WTC11 (cell line): ENCODE measurements at regions not wholly inside any gene's neighbourhood (a gene's known extent, or its start where the extent isn't known, plus 50 kb on each side); places are given as distances from the start of the nearest gene placed in this dataset.

Source experiments
- ATAC-seq: fragments of 200-7000 bp; cut with Tn5 transposase; 2 replicates; pipeline ENCODE4 v1.10.0; 2021; ENCODE audit warnings: mild to moderate bottlenecking, moderate library complexity
- CTCF ChIA-PET: fragments of 300-600 bp; sonication (Branson Sonifier 250); formaldehyde crosslinking; loops from one replicate; lab custom pipeline; 2021; ENCODE audit warnings: antibody characterized with exemption; lab: Charles Lee
- POLR2A ChIA-PET: fragments of 350-600 bp; sonication (Branson Sonifier 250); formaldehyde crosslinking; loops from one replicate; lab custom pipeline; 2021; ENCODE audit warnings: antibody characterized with exemption; lab: Charles Lee
- DNase-seq: peaks from one replicate; pipeline ENCODE4 v3.0.0; 2021; ENCODE audit warnings: low spot score
- H3K27ac Mint-ChIP-seq: 2 replicates; pipeline ENCODE4 v1.8.0; 2021; ENCODE audit warnings: mixed read lengths
- H3K27me3 Mint-ChIP-seq: 2 replicates; pipeline ENCODE4 v1.8.0; 2021; ENCODE audit warnings: low read depth, mild to moderate bottlenecking, moderate library complexity, mixed read lengths
- H3K36me3 Mint-ChIP-seq: 2 replicates; pipeline ENCODE4 v1.8.0; 2021; ENCODE audit warnings: mixed read lengths
- H3K4me1 Mint-ChIP-seq: 2 replicates; pipeline ENCODE4 v1.8.0; 2022; ENCODE audit warnings: mixed read lengths
- H3K4me3 Mint-ChIP-seq: 2 replicates; pipeline ENCODE4 v1.8.0; 2021; ENCODE audit warnings: mild to moderate bottlenecking, moderate library complexity, mixed read lengths
- H3K9me3 Mint-ChIP-seq: 2 replicates; pipeline ENCODE4 v1.8.0; 2021; ENCODE audit warnings: mixed read lengths
- CBFB ChIP-seq: sonication (generic); formaldehyde crosslinking; IDR thresholded peaks from 2 replicates; pipeline ENCODE4 v1.8.1; 2022; ENCODE audit warnings: mild to moderate bottlenecking, low read depth, missing genetic modification reagents
- ETV6 ChIP-seq: sonication (generic); formaldehyde crosslinking; IDR thresholded peaks from 2 replicates; pipeline ENCODE4 v1.8.1; 2022; ENCODE audit warnings: mild to moderate bottlenecking, missing genetic modification reagents
- FOXP4 ChIP-seq: sonication (generic); formaldehyde crosslinking; IDR thresholded peaks from 2 replicates; pipeline ENCODE4 v1.8.0; 2022; ENCODE audit warnings: mild to moderate bottlenecking, missing genetic modification reagents
- MYBL2 ChIP-seq: sonication (generic); formaldehyde crosslinking; IDR thresholded peaks from 2 replicates; pipeline ENCODE4 v1.8.1; 2023; ENCODE audit warnings: mild to moderate bottlenecking, moderate library complexity, missing genetic modification reagents
- NFATC4 ChIP-seq: fragments of 250-450 bp; sonication (Bioruptor Pico); IDR thresholded peaks from 2 replicates; pipeline ENCODE4 v1.9.0; 2021; ENCODE audit warnings: mild to moderate bottlenecking
- NR3C1 ChIP-seq: sonication (generic); formaldehyde crosslinking; conservative IDR thresholded peaks from 2 replicates; pipeline ENCODE4 v1.8.1; 2023; ENCODE audit warnings: low read depth, mild to moderate bottlenecking, missing genetic modification reagents
- OVOL2 ChIP-seq: fragments of 250-450 bp; sonication (Bioruptor Pico); IDR thresholded peaks from 2 replicates; pipeline ENCODE4 v1.9.0; 2021; ENCODE audit warnings: mild to moderate bottlenecking, borderline replicate concordance
- SMAD4 ChIP-seq: sonication (generic); formaldehyde crosslinking; IDR thresholded peaks from 2 replicates; pipeline ENCODE4 v1.8.0; 2022; ENCODE audit warnings: mild to moderate bottlenecking, missing genetic modification reagents
- TEAD4 ChIP-seq: sonication (generic); formaldehyde crosslinking; IDR thresholded peaks from 2 replicates; pipeline ENCODE4 v1.8.0; 2022; ENCODE audit warnings: mild to moderate bottlenecking, missing genetic modification reagents
- ZNF138 ChIP-seq: sonication (generic); formaldehyde crosslinking; conservative IDR thresholded peaks from 2 replicates; pipeline ENCODE4 v1.8.1; 2022; ENCODE audit warnings: mild to moderate bottlenecking, moderate library complexity, missing genetic modification reagents
- ZNF219 ChIP-seq: sonication (generic); formaldehyde crosslinking; IDR thresholded peaks from 2 replicates; pipeline ENCODE4 v1.8.0; 2023; ENCODE audit warnings: missing genetic modification reagents, mild to moderate bottlenecking, borderline replicate concordance
- ZNF425 ChIP-seq: fragments of 250-450 bp; sonication (Bioruptor Pico); conservative IDR thresholded peaks from 2 replicates; pipeline ENCODE4 v1.9.0; 2021; ENCODE audit warnings: mild to moderate bottlenecking
- ZNF532 ChIP-seq: fragments of 250-450 bp; sonication (Bioruptor Pico); IDR thresholded peaks from 2 replicates; pipeline ENCODE4 v1.9.0; 2021; ENCODE audit warnings: mild to moderate bottlenecking, borderline replicate concordance
- TF ChIP-seq, protein P1 (sequence below): fragments of 250-450 bp; sonication (Bioruptor Pico); IDR thresholded peaks from 2 replicates; pipeline ENCODE4 v1.9.0; 2021; ENCODE audit warnings: moderate library complexity, mild to moderate bottlenecking, inconsistent platforms, borderline replicate concordance
- TF ChIP-seq, protein P2 (sequence below): sonication (generic); formaldehyde crosslinking; IDR thresholded peaks from 2 replicates; pipeline ENCODE4 v1.8.1; 2023; ENCODE audit warnings: mild to moderate bottlenecking, missing genetic modification reagents

- Mint-ChIP-seq H3K36me3 (no peaks in the 10 kb centered on the region), H3K27ac (no peak overlapping the region), H3K4me3 (no peak overlapping the region), H3K4me1 (peaks cover 4% of the 10 kb centered on the region), H3K9me3 (peaks cover 18% of the 10 kb centered on the region), H3K27me3 (peaks cover 3% of the 10 kb centered on the region)
- ChIA-PET CTCF (no interaction called here), POLR2A (no interaction called here)
- TF ChIP-seq CBFB (CRISPR knock-in tag), result no peak
- no peak for TF ChIP-seq MYBL2 (CRISPR knock-in tag)
- TF ChIP-seq, protein P1, sequence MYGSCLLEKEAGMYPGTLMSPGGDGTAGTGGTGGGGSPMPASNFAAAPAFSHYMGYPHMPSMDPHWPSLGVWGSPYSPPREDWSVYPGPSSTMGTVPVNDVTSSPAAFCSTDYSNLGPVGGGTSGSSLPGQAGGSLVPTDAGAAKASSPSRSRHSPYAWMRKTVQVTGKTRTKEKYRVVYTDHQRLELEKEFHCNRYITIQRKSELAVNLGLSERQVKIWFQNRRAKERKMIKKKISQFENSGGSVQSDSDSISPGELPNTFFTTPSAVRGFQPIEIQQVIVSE (CRISPR knock-in tag), result no peak
- no peak for DNase-seq
- no peak for ATAC-seq
These were observed 295.7 kb downstream of the ADGRD1 start for GRCh38 chr12:131249246-131250027.

GRCh38 chr12:131250028-131250950, 296.6 kb downstream of the ADGRD1 start:
- peaks cover 4% of the 10 kb centered on the region for H3K4me1 Mint-ChIP-seq
- peaks cover 18% of the 10 kb centered on the region for H3K9me3 Mint-ChIP-seq
- peaks cover 3% of the 10 kb centered on the region for H3K27me3 Mint-ChIP-seq
- H3K27ac Mint-ChIP-seq, result no peak overlapping the region
- DNase-seq, result no peak
- TF ChIP-seq, protein P1 (CRISPR knock-in tag), result no peak
- TF ChIP-seq ETV6 (no peak), NFATC4 (CRISPR knock-in tag) (no peak), SMAD4 (no peak), FOXP4 (no peak), MYBL2 (CRISPR knock-in tag) (no peak)
- no peaks in the 10 kb centered on the region for H3K36me3 Mint-ChIP-seq
- H3K4me3 Mint-ChIP-seq, result no peak overlapping the region
- ChIA-PET CTCF (no interaction called here), POLR2A (no interaction called here)
- no peak for ATAC-seq

GRCh38 chr12:131250951-131251315, 297.2 kb downstream of the ADGRD1 start:
- no peak for DNase-seq
- peaks cover 18% of the 10 kb centered on the region for H3K9me3 Mint-ChIP-seq
- peaks cover 4% of the 10 kb centered on the region for H3K4me1 Mint-ChIP-seq
- no peak overlapping the region for H3K4me3 Mint-ChIP-seq
- H3K27me3 Mint-ChIP-seq, result peaks cover 3% of the 10 kb centered on the region
- no peak overlapping the region for H3K27ac Mint-ChIP-seq
- ChIA-PET CTCF (no interaction called here), POLR2A (no interaction called here)
- ATAC-seq, result no peak
- H3K36me3 Mint-ChIP-seq, result no peaks in the 10 kb centered on the region
- no peak for TF ChIP-seq FOXP4
- no peak for TF ChIP-seq MYBL2 (CRISPR knock-in tag)
- TF ChIP-seq OVOL2 (CRISPR knock-in tag), result no peak
- TF ChIP-seq TEAD4, result no peak
- no peak for TF ChIP-seq ZNF219 (CRISPR knock-in tag)
- TF ChIP-seq ZNF532 (CRISPR knock-in tag), result no peak
- TF ChIP-seq, protein P2, sequence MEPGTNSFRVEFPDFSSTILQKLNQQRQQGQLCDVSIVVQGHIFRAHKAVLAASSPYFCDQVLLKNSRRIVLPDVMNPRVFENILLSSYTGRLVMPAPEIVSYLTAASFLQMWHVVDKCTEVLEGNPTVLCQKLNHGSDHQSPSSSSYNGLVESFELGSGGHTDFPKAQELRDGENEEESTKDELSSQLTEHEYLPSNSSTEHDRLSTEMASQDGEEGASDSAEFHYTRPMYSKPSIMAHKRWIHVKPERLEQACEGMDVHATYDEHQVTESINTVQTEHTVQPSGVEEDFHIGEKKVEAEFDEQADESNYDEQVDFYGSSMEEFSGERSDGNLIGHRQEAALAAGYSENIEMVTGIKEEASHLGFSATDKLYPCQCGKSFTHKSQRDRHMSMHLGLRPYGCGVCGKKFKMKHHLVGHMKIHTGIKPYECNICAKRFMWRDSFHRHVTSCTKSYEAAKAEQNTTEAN (CRISPR knock-in tag), result no peak
- TF ChIP-seq NR3C1, result no peak
- TF ChIP-seq ZNF425 (CRISPR knock-in tag), result no peak
- no peak for TF ChIP-seq ZNF138 (CRISPR knock-in tag)
